Activated naive CD8-positive, alpha-beta T cell treated with anti-CD3 and anti-CD28 coated beads, Interleukin-2, amount 50 U/mL, for 16 hours (primary cell): ENCODE measurements at regions not wholly inside any gene's neighbourhood (a gene's known extent, or its start where the extent isn't known, plus 50 kb on each side); places are given as distances from the start of the nearest gene placed in this dataset.

Source experiments
- DNase-seq: peaks from one replicate; pipeline ENCODE4 v3.0.0-alpha.2; 2020; ENCODE audit warnings: low read depth, low spot score

DNA sequence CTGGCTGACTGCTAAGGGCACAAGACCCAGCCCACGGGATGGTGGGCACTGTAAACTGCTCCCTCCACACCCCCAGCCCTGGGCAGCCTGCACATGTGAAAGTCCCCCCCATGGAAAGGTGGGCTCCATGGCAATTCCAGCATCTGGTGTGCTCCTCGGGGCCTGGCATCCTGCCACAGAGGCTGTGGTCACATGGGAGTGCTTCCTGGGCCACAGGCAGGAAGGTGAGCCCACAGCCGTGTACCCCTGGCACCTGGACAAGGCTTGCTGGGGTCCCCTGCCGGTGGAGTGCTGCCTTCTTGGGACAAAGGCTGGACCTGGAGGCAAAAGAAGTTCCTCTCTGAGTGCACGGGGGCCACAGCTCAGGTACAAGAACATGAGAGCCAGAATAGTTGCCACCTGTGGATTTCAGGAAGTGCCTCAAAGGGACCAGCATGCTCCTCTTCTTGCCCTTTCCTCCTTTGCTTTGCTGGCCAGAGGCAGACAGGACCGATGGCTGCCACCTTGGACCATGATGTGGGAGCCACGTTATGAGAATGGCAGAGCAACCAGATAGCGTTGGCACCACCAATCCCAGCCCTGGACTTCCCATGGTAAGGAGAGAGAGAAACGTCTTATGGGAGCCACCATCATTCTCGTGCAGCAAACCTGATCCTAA is 120.2 kb upstream of the MLN start:
- no peak for DNase-seq

DNA sequence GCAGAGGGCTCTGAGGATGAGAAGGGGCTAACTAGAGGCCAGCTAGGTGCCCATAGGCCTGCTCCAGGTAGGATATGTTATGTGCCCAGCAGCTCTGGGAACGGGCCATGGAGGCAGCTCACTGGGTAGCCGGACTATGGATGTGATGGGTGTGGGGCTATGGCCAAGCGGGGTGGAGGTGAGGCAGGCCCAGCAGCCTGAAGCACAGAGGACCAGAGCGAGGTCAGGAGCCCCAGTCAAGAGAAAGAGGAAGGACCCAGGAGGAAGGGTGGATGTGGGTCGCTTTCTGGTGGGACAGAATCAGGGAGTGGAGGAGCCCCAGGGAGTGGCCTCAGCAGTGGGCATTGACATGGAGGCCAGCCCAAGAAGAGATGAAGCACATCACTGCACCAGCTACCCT is 117.9 kb upstream of the MLN start:
- DNase-seq = no peak

DNA sequence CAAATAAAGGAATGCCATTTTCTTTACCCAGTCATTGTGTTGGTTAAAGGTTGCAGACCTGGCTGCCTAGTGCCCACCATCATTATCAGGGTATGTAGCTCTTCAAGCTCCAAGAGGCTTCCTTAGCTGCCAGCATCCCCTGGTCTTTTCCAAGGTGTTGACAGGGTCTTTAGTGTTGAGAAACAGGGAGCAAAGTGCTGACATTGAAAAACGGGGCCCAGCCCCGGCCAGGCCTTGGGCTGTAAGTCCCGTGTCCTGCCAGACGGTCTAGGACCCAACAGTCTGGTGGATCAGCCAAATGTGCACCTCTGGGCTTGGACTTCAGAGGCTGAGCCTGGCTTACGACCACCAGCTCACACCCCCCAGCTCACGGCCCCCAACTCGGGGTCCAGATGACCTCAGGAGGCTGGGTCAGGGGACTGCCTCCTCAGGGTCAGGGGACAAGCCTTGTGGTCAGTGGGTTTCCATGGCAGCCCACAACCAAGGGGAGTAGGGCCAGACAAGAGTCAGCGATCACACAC is 114.4 kb upstream of the MLN start:
- no peak for DNase-seq

DNA sequence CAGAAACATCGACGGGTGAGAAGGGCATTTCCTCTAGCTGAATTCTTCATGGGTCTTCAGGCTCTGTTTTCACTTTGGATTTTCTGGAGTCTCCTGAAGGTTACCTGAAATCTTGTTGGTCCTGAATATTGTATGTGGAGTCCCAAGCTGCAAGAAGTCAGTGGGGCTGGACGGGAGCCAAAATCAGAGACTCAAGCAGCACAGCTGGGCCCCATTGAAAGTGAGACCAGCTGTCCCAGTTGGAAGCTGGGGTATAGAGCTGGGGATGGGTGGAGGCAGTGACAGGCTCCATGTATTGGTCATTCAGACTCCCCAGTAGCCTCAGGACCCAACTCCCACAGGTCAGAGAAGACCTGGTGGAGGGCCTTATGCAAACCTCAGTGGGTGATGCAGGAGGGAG is 111.3 kb upstream of the MLN start:
- no peak for DNase-seq

DNA sequence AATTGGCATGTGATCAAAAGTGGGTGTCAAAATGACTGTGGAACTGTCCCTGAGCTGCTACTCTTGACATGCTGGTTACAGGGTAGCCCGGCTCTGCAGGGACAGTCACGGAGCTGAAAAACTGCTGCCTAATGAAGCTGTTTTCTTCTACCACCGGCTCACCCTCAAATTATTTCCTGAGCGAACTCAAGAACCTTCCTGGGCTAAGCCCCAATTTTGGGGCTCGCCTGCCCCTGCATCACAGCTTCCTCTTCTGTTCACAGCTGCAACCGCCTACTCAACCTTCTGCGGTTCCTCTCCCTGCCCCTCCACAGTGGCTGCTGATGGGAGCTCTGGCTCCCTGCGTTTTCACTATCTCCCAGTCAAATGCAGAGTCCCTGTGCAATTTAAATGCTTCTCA is 110.8 kb upstream of the MLN start:
- DNase-seq = no peak

DNA sequence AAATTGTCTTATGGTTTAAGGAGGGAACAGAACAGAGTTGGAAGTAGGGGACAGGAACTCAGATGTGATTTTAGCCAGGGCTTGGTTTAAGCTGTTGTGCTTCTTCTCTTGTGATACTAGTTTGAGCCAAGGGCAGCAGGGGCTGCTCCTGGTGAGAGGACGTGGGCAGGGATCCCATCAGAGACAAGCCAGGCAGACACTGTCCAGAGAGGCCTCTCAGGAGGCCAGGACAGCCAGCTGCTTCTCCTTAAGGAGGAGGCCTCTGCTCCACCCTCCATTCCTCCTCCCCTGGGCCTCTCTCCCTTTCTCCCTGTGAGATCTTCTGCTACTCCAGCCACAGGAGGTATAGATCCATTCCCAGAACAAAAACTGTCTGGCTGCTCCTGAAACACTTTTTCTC is 108.4 kb upstream of the MLN start:
- no peak for DNase-seq

DNA sequence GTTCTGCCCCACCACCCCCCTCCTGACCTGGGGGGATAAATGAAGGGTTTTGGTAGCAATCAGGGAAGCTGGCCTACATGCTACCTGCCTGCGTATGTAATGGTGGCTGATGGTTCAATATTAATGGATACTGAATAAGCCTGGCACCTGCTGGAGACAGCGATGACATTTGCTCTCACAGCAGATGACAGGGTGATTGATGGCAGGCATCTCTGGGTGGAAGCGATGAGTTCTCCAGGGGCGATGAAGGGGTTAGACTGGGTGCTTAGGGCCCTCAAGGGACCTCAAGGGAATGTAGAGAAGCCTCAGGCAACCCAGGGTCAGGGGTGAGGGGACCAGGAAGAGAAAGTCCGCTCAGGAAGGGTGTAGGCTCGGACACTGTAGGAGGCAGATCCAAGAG is 107.7 kb upstream of the MLN start:
- no peak for DNase-seq

DNA sequence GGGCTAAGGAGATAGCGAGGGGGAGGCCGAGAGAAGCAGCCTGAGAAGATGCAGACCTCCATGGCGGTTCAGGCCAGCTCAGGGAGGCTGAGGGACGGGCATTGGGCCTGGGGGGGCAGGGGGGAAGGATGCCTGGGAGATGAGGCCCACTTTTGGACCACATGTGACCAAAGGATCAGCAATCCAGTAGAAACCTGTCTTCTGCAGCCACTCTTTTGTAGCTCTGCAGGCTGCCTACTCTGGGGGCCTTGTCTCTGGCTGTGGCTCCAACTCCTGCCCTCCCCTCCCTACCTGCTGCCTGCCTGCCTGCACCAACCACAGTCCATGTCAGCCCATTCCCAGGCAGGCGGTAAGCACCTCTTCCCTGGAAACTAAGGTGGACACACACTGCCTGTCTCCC is 106.8 kb upstream of the MLN start:
- DNase-seq = no peak

DNA sequence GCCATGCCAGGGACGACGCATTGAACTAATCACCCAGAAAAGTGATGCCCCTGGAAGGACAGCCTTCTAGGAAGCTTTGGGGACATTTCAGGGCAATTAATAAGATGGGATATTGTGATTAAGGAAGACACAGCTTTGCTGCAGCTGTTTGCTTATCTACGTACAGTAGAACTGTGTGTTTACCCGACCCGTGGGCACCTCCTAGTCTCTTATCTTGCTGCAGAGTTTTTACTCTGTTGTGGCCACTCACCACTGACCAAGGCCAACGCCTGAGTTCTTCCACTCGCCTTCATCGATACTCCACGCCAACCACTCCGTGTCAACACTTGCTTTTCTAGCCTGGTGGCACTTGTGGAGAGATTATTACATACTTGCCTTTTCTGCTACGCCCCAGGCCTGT is 105.9 kb upstream of the MLN start:
- DNase-seq = no peak

DNA sequence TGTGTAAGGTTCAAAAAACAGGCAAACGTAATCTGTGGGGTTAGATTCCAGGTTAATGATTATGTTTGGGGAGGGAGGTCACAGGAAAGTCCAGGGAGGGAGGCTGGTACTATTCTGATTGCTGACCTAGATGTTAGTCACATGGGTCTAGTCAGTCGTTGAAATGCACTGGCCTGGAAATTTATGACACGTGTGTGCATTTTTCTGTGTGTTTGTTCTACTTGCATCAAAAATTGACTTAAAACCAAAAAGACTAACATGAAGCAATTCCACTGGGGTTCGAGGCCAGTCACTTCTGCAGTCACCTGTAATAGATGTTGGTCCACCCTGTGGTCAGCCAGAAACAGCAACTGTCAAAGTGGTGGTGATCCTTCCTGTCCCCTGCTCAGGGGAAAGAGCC is 104.2 kb upstream of the MLN start:
- DNase-seq = no peak

DNA sequence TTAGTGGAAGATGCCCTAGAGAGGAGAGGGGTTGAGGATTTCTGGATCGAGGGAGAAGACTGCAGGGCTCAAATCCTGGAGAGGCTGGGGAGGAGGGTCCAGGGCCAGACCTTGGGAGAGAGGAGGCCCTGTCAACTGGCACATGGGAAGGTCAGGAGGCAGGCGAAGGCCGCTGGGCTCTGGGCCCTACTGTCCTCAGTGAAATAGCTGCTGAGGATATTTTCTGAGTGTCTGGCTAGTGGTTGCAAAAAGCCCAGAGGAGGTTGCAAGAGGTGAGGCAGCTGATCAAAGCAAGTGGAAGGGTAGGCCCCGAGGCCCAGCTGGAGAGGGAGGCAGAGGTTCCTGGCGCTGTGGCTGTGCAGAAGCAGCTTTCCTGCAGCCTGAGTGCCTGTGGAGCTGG is 103.4 kb upstream of the MLN start:
- DNase-seq = no peak

DNA sequence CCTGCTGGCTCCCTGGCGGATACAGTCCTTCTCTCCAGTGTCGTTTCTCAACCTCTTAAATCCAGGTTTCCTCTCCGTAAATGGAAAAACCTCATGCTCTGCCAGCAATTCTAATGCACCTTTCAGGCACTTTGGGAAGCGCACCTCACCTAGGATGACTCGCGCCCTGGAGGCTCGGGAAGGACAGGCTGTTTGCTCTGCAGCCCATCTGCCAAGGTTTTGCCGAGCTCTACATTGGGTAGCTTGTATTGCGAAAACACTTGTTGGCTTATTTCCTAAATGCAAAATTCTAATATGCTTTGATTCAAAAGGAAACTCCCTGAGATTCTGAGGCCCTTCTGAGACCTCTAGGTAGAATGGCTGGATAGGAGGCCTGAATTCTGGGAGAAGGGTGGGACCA is 102.6 kb upstream of the MLN start:
- DNase-seq = no peak

DNA sequence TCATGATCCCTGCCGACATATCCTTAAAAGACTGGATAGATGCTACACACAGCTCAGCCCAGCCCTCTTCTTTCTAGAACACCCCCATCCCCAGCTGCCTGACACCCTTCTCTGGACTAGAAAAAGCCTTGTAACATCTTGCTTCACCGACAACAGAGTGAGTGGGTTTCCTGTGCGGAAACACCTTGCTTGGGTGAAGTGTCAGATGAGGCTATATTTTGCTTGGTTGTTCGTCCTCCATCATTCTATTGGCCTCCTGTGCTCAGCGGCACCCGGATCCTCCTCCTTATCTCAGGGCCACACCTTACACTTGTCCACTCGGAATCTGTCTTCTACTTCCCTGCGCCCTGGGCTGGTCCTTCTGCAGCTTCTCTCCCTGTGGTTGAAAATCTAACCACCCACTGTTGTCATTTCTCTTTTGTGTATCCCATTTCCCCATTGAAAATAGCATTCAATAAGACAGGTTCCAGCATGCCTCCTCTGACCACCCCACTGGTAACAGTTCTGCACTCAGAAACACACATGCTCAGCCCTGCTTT is 101.3 kb upstream of the MLN start:
- DNase-seq = no peak

DNA sequence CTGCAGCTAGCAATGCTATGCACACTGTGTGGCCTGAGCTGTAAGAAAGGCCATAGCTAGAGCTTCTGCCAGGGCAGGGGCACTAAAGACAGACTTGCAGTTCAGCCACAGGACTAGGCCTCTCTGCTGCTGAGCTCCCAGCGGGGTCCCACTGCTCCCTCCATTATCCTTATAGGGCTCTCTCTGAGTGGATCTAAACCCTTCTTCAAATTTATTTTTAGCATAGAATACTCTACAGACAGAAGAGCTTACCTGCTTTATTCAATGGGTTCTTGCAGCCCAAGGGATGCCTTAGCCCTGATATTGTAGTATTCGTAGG is 100.9 kb upstream of the MLN start:
- DNase-seq = no peak

DNA sequence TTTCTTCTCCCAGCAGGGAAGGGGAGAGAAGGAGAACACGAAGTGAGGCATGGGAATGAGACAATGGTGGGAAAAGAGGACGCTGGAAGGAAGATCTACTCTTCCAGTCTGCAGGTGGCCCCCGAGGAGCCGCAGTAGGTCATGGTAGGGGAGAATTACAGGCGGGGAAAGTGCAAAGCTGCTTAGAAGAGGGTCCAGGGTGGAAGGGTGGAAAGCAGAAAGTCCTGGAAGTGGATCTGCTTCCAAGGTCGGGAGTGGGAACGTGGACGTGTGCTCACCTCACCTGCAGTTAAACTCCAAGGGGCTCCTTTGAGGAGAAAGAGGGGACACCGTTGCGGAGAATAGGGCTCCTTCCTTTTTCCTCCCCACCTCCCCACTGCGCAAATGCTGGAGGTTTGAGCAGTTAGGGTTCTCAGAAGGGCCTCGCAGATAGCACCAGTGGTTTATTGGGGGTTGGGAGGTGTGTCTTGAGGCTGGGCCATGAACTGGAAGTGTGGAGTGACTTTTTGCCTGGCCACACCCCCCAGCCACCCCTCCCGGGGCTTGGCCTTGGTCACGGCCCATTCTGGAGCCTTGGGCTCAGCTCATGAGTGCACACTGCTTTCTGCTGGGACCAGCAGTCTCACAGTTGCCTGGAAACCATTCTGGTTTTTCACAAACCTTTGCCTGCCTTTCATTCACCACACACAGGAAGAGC is 100.4 kb upstream of the MLN start:
- DNase-seq = no peak

DNA sequence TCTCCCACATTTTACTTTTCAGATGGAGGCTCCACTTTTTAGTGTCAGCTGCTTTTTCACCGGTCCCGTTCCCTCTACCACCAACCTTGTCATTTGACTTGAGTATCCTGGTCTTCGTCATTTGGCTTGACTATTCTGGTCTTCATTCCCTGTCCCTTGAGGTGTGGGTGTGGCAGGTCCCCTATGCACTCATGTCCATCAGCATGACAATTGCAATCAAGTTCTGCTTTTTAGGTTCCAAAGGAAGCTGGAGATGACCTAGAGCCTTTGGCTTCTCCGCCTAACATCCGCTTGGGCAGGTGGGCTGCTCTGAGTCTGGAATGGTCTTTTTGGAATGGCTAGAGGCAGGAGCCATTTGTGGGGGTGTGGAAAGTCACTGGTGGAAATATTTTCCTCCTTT is 99.8 kb upstream of the MLN start:
- DNase-seq = no peak

DNA sequence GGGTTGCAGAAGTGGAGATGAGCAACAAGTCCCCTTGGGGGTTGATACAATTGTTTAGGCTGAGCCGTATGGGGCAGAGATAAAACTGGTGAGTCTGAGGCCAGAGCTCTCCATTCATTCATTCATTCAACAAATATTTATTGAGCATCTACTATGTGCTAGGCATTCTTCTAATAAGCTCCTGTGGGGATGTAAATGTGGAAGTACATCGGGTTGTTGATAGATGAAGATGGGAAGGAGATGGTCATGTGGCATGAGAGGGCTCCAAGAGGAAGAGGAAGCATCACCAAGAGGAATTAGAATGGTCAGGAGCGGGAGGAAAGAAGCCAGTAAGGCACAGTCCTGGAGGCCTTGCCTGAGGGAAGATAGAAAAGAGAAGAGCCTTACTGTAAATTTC is 98.7 kb upstream of the MLN start:
- no peak for DNase-seq

DNA sequence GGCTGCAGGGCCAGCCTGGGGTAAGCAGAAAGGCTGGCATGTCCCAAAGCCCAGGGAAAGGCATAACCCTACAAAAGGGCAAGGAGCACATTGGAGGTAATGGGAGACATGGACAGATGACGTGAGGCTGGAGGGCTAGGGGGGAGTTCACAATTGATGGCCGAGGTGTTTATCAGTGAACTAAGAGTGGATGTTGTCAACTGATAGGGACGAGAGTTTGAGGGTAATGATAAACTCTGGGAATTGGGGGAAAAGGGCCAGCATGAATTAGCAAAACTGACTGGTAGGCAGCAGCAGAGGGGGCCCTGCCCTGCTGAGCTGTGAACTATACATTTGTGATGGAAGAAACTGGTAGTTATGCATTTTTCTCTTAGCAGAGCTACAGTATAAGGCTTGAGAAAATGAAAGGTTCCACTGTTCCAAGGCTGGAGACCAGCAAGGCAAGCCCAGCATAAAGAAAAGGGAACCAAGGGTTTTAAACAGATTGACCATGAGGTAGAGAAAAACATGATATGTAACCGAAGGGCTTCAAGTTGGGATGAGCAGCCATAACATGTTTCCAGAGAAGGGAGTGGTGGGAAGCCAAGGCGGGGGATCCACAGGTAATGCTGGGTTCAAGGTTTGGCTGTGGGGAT is 98.1 kb upstream of the MLN start:
- no peak for DNase-seq

DNA sequence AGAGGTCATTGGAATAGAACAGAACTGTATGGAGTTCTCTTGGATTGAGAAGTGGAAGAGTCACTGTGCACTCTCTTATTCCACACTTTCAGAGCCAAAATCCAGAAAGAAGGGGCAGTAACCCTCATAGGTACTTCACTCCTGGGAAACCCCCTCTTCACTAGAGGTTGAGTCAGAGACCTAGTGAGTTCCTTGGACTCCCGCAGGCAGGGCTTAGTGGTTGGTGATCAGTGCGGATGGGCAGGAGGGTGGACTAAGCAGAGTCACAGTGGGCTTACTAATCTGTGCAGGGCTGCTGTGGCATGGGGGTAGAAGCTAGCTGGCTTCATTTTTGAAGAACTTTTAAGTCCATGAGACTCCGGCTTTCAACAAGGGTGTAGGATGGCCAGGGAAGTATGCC is 95.0 kb upstream of the MLN start:
- no peak for DNase-seq

DNA sequence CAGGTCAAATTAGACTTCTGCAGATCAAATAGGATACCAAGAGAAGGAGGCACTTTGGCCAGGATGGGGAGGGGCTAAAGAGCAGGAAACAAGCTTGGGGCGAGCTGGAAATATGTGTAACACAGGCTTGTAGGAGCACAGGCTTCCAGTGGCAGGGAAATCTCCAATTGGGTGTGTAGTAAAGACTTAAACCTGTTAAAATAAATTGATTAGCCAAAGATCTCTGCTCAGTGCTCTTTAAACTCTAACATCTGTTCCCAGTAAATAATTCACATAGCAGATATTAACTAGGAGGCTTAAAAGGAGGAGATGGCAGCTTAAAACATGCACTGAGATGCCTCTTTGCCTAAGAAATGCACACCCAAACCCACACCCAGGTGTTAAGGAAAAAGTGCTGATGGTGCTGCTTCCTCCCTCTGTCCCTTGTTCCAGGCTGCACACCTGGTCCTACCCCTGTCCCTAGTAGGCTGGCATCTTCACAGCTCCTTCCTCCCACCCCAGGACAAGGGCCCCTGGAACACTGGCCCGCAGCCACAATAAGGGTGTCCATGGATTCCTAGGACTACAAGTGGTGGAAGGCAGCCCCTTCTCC is 93.5 kb upstream of the MLN start:
- DNase-seq = no peak

DNA sequence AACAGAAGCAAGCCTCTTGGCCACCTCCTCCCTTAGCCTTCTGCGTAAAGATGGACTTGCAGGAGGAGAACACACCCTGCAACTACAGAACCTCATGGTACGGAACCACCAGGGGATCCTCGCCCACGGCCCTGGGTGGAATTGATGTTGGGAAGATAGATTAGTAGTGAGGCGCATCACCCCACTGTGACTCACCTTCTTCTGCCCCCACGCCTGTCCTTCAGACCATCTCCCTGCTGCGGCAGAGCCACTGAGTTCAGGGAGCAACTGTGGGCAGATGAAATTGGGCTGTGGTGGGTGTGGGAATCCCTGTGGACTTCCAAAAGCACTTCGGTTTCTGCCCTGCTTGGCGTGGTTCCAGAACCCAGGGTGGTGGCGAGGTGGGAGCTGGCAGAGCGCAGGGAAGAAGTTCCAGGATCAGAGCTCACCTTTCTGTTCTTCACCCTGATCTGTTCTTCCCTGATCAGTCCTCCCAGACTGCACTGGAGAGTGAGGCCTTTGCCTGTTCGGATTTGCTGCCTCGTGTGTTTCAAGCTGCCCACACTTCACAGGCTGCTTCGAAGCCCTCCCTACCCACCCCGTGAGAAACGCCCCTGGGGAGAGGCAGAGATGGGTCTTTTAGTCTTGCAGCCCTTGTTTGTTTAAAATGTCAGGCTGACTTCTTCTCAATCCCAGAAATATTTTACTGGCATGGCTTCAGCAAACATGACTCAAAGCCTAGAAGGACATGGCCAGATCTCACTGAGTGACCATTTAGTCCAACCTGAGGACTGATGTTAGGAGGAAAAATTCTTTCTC is 92.8 kb upstream of the MLN start:
- no peak for DNase-seq

DNA sequence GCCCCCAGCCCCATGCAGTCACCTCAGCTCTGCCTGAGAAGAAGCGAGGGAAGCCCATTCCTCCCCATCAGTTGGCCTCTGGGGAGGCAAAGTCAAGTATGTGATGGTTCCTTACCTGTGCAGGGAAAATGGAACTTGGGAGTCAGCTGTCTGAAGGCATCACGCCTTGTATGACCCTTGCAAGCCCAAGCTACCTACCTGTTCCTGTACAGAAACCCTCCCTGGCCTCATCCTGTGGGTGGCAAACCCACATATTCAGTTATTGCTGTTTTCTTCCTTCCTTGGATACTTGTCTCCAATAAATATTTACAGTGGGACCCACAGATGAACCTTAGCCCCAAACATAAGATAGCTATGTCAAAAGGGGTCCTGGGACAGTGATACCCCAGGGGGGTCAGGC is 92.2 kb upstream of the MLN start:
- DNase-seq = no peak
